ENCODE measurements at regions not wholly inside any gene's neighbourhood (a gene's known extent, or its start where the extent isn't known, plus 50 kb on each side); places are given as distances from the start of the nearest gene placed in this dataset.

DNA sequence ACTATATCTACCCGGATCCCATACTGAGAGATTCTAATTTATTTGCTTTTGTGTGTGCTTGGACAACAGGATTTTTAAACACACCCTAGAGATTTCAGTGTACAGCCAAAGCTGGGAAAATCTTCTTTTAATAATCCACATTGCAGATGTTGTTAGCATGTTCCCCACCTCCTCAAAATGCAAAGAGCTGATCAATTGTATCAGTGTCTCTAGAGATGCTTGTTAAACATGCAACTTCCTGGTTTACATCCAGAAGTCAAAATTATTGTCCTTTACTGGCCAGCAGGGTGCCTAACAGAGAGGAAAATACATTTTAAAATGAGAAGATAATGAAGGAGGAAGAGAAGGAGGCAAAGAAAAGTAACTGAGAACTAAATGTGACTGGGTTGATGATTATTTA lies 793.3 kb downstream of the SEMA5A start:
- H3K9ac ChIP-seq (ENCODE audit: control insufficient read depth, extremely low read depth, insufficient read depth, low read length) = no peak overlapping the region
- no peaks in the 10 kb centered on the region for H3K79me2 ChIP-seq (ENCODE audit: control insufficient read depth, insufficient read depth, low read length)
- DNase-seq (ENCODE audit: low read depth, low spot score) = no peak
- no peaks in the 10 kb centered on the region for H3K4me1 ChIP-seq (ENCODE audit: control insufficient read depth, extremely low read depth, insufficient read depth, low read length)
- H3K4me3 ChIP-seq (ENCODE audit: control insufficient read depth in 2 of 3, extremely low read depth in 1 of 3, insufficient read depth in 2 of 3, low read depth in 1 of 3, low read length in 3 of 3) = no peak overlapping the region
- FAIRE-seq = no peak
- no peak overlapping the region for H3K27ac ChIP-seq (ENCODE audit: control insufficient read depth, insufficient read depth, low read length)
- H4K20me1 ChIP-seq (ENCODE audit: control insufficient read depth, extremely low read depth, insufficient read depth, low read length) = no peaks in the 10 kb centered on the region
- dilution Hi-C loops (cut with MboI; ENCODE audit: extremely low pct_ligation_motif_present, low sequenced_read_pairs) = no loop called here
- H3K36me3 ChIP-seq (ENCODE audit: control insufficient read depth in 2 of 2, extremely low read depth in 1 of 2, insufficient read depth in 2 of 2, low read length in 2 of 2) = no peaks in the 10 kb centered on the region
- no peaks in the 10 kb centered on the region for H3K9me3 ChIP-seq (ENCODE audit: control insufficient read depth, low read depth, low read length)
- TF ChIP-seq CTCF (optimal IDR thresholded peaks at IDR 0.05 in 1 of 3, IDR thresholded peaks at IDR 0.05 in 1 of 3, conservative IDR thresholded peaks at IDR 0.05 in 1 of 3; ENCODE audit: extremely low read depth in 1 of 3, insufficient read depth in 2 of 3, low read length in 3 of 3) (no peak), EZH2 (IDR thresholded peaks at IDR 0.05; ENCODE audit: low read length) (no peak)
- no peak overlapping the region for H2AFZ ChIP-seq (ENCODE audit: control insufficient read depth, low read length)
- H3K27me3 ChIP-seq (ENCODE audit: control insufficient read depth, extremely low read depth, insufficient read depth, low read length) = no peaks in the 10 kb centered on the region
- H3K9me1 ChIP-seq (ENCODE audit: control insufficient read depth, extremely low read depth, insufficient read depth, low read length) = no peaks in the 10 kb centered on the region
- H3K4me2 ChIP-seq (ENCODE audit: control insufficient read depth, extremely low read depth, insufficient read depth, low read depth, low read length) = no peak overlapping the region

- peak; percentile 47 to 69 (median 56) for TF ChIP-seq CTCF (optimal IDR thresholded peaks at IDR 0.05 in 1 of 3, IDR thresholded peaks at IDR 0.05 in 1 of 3, conservative IDR thresholded peaks at IDR 0.05 in 1 of 3; ENCODE audit: extremely low read depth in 1 of 3, insufficient read depth in 2 of 3, low read length in 3 of 3)
- TF ChIP-seq EZH2 (IDR thresholded peaks at IDR 0.05; ENCODE audit: low read length) = no peak
- Histone ChIP-seq H4K20me1 (ENCODE audit: control insufficient read depth, extremely low read depth, insufficient read depth, low read length) (no peaks in the 10 kb centered on the region), H3K9me3 (ENCODE audit: control insufficient read depth, low read depth, low read length) (no peaks in the 10 kb centered on the region), H3K9me1 (ENCODE audit: control insufficient read depth, extremely low read depth, insufficient read depth, low read length) (no peaks in the 10 kb centered on the region), H3K79me2 (ENCODE audit: control insufficient read depth, insufficient read depth, low read length) (no peaks in the 10 kb centered on the region), H3K9ac (ENCODE audit: control insufficient read depth, extremely low read depth, insufficient read depth, low read length) (no peak overlapping the region), H3K27me3 (ENCODE audit: control insufficient read depth, extremely low read depth, insufficient read depth, low read length) (no peaks in the 10 kb centered on the region), H3K4me1 (ENCODE audit: control insufficient read depth, extremely low read depth, insufficient read depth, low read length) (no peaks in the 10 kb centered on the region), H3K4me3 (ENCODE audit: control insufficient read depth in 2 of 3, extremely low read depth in 1 of 3, insufficient read depth in 2 of 3, low read depth in 1 of 3, low read length in 3 of 3) (no peak overlapping the region), H2AFZ (ENCODE audit: control insufficient read depth, low read length) (no peak overlapping the region), H3K4me2 (ENCODE audit: control insufficient read depth, extremely low read depth, insufficient read depth, low read depth, low read length) (no peak overlapping the region), H3K27ac (ENCODE audit: control insufficient read depth, insufficient read depth, low read length) (no peak overlapping the region), H3K36me3 (ENCODE audit: control insufficient read depth in 2 of 2, extremely low read depth in 1 of 2, insufficient read depth in 2 of 2, low read length in 2 of 2) (no peaks in the 10 kb centered on the region)
- dilution Hi-C loops (cut with MboI; ENCODE audit: extremely low pct_ligation_motif_present, low sequenced_read_pairs) = no loop called here
- peak; percentile 17 for FAIRE-seq
- peak; percentile 9 for DNase-seq (ENCODE audit: low read depth, low spot score)
Measured at GRCh38 chr5:8756498-8757084, 789.3 kb downstream of the SEMA5A start.

Measured in keratinocyte (primary cell).